Endothelial cell of umbilical vein (primary cell): ENCODE measurements at regions not wholly inside any gene's neighbourhood (a gene's known extent, or its start where the extent isn't known, plus 50 kb on each side); places are given as distances from the start of the nearest gene placed in this dataset.

ENCODE experiments used
- EZH2 ChIP-seq: IDR thresholded peaks from 2 replicates; pipeline ENCODE4 v1.6.1; 2012; ENCODE audit warnings: borderline replicate concordance, low read depth, mild to moderate bottlenecking, moderate library complexity, low read length, inconsistent platforms; ENCODE audit not compliant: severe bottlenecking
- FOS ChIP-seq: IDR thresholded peaks from 2 replicates; pipeline ENCODE4 v1.6.1; 2011; ENCODE audit warnings: mild to moderate bottlenecking, low read length, moderate library complexity, borderline replicate concordance; ENCODE audit not compliant: insufficient read depth
- GATA2 ChIP-seq: IDR thresholded peaks from 2 replicates; pipeline ENCODE4 v1.7.0; 2011; ENCODE audit warnings: low read depth, mild to moderate bottlenecking, moderate library complexity, mixed read lengths, low read length; ENCODE audit not compliant: insufficient read length, insufficient read depth
- JUN ChIP-seq: IDR thresholded peaks from 2 replicates; pipeline ENCODE4 v1.6.1; 2011; ENCODE audit warnings: borderline replicate concordance, low read depth; ENCODE audit not compliant: insufficient read length, insufficient read depth
- POLR2A ChIP-seq: IDR thresholded peaks from 2 replicates; pipeline ENCODE4 v1.6.1; 2012; ENCODE audit warnings: low read depth, mild to moderate bottlenecking, control low read depth, low read length
- POLR2AphosphoS5 ChIP-seq: IDR thresholded peaks from 2 replicates; pipeline ENCODE4 v1.6.1; 2012; ENCODE audit warnings: low read depth, mild to moderate bottlenecking, control low read depth, low read length, moderate library complexity; ENCODE audit not compliant: insufficient read depth
- TF ChIP-seq, protein P1 (sequence below), 2 donors: IDR thresholded peaks; 1 replicate in 1 of 2; 2 replicates in 1 of 2; pipeline ENCODE4 v1.5.1; 2011; ENCODE audit warnings: low read length in 2 of 2, mild to moderate bottlenecking in 2 of 2, moderate library complexity in 2 of 2, control low read depth in 1 of 2, inconsistent platforms in 1 of 2, low read depth in 1 of 2; ENCODE audit not compliant: insufficient read depth in 1 of 2; ENCODE audit errors: extremely low read depth in 1 of 2
- TF ChIP-seq, protein P2 (sequence below): IDR thresholded peaks from 2 replicates; pipeline ENCODE4 v1.6.1; 2011; ENCODE audit not compliant: insufficient read depth, insufficient read length

DNA sequence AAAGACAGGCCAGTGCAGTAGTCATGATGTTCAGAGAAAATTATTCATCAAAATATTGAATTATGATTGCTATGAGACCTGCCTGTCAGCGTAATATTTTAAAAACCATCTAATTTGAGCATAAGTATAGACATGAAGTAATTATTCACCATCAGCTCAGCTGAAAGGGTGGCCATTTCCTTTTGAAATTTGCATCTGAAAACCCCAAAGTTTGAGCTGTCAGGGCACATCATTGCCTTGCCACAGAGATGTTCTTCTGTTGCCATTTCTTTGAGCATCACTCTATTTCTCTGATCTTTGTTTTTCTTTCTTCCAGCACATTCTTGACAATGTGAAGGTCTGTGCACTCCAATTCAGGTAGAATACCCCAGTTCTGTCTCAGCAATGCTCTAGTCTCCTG is 147.5 kb upstream of the RHOBTB1 start:
- no peak for TF ChIP-seq JUN
- TF ChIP-seq, protein P1, sequence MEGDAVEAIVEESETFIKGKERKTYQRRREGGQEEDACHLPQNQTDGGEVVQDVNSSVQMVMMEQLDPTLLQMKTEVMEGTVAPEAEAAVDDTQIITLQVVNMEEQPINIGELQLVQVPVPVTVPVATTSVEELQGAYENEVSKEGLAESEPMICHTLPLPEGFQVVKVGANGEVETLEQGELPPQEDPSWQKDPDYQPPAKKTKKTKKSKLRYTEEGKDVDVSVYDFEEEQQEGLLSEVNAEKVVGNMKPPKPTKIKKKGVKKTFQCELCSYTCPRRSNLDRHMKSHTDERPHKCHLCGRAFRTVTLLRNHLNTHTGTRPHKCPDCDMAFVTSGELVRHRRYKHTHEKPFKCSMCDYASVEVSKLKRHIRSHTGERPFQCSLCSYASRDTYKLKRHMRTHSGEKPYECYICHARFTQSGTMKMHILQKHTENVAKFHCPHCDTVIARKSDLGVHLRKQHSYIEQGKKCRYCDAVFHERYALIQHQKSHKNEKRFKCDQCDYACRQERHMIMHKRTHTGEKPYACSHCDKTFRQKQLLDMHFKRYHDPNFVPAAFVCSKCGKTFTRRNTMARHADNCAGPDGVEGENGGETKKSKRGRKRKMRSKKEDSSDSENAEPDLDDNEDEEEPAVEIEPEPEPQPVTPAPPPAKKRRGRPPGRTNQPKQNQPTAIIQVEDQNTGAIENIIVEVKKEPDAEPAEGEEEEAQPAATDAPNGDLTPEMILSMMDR (IDR thresholded peaks at IDR 0.05; ENCODE audit: extremely low read depth in 1 of 2, insufficient read depth in 1 of 2, low read depth in 1 of 2, low read length in 2 of 2): no peak
- no peak for TF ChIP-seq FOS
- TF ChIP-seq POLR2AphosphoS5: no peak
- no peak for TF ChIP-seq EZH2
- TF ChIP-seq POLR2A: no peak
- TF ChIP-seq, protein P2, sequence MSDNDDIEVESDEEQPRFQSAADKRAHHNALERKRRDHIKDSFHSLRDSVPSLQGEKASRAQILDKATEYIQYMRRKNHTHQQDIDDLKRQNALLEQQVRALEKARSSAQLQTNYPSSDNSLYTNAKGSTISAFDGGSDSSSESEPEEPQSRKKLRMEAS: no peak
- TF ChIP-seq GATA2: no peak
